Panc1 (cell line): ENCODE measurements at regions not wholly inside any gene's neighbourhood (a gene's known extent, or its start where the extent isn't known, plus 50 kb on each side); places are given as distances from the start of the nearest gene placed in this dataset.

Experiments used
- ATAC-seq: fragments of 200-7000 bp; cut with Tn5 transposase; 2 replicates; pipeline ENCODE4 v1.9.1; 2020; ENCODE audit warnings: mild to moderate bottlenecking, moderate library complexity
- BruUV-seq: library from RNA; stranded (reverse); fragments of 400-500 nt; replicated peaks from 2 replicates; lab custom pipeline; 2021; lab: Mats Ljungman, UMichigan
- CTCF ChIA-PET: fragments of 300-600 bp; sonication (Branson Sonifier 250); formaldehyde crosslinking; loops from one replicate; lab custom pipeline; 2022; ENCODE audit warnings: antibody characterized with exemption; lab: Charles Lee
- POLR2A ChIA-PET: fragments of 300-600 bp; sonication (Branson Sonifier 250); formaldehyde crosslinking; loops from one replicate; lab custom pipeline; 2022; ENCODE audit warnings: antibody characterized with exemption; lab: Charles Lee
- DNase-seq: peaks from one replicate; pipeline ENCODE4 v3.0.0-alpha.2; 2010; ENCODE audit warnings: low read depth, low spot score
- H3K27ac ChIP-seq: 2 replicates; pipeline ENCODE4 v1.5.1; 2011; ENCODE audit warnings: mild to moderate bottlenecking, low read length, inconsistent platforms
- H3K27me3 ChIP-seq: fragments of 200-500 bp; sonication (Bioruptor generic); 2 replicates; pipeline ENCODE4 v1.6.0; 2014; ENCODE audit warnings: low read length, inconsistent platforms; ENCODE audit not compliant: control insufficient read depth, insufficient read depth
- H3K36me3 ChIP-seq: fragments of 200-500 bp; sonication (Bioruptor generic); 2 replicates; pipeline ENCODE4 v1.5.1; 2014; ENCODE audit warnings: inconsistent platforms, mild to moderate bottlenecking, low read length, moderate library complexity; ENCODE audit not compliant: control insufficient read depth, insufficient read depth
- H3K4me1 ChIP-seq: 2 replicates; pipeline ENCODE4 v1.5.1; 2011; ENCODE audit warnings: inconsistent platforms, mild to moderate bottlenecking, low read length, moderate library complexity; ENCODE audit not compliant: control insufficient read depth, insufficient read depth
- H3K4me3 ChIP-seq, 2 experiments: 2 replicates each; pipeline ENCODE4 v1.5.1; 2011 to 2012; ENCODE audit warnings: low read depth in 2 of 2, low read length in 2 of 2, mild to moderate bottlenecking in 2 of 2, inconsistent platforms in 1 of 2, moderate library complexity in 1 of 2
- H3K9me3 ChIP-seq: fragments of 200-500 bp; sonication (Bioruptor generic); 2 replicates; pipeline ENCODE4 v1.5.1; 2014; ENCODE audit warnings: low read depth, mild to moderate bottlenecking, inconsistent platforms, low read length, moderate library complexity; ENCODE audit not compliant: control insufficient read depth, insufficient read depth
- POLR2AphosphoS5 ChIP-seq: IDR thresholded peaks from 2 replicates; pipeline ENCODE4 v1.6.1; 2012; ENCODE audit warnings: mild to moderate bottlenecking, low read depth, low read length, moderate library complexity
- SIN3A ChIP-seq: IDR thresholded peaks from 2 replicates; pipeline ENCODE4 v1.6.1; 2012; ENCODE audit warnings: low read depth, mild to moderate bottlenecking, low read length, moderate library complexity, borderline replicate concordance; ENCODE audit not compliant: insufficient read depth
- TCF7L2 ChIP-seq: IDR thresholded peaks from 2 replicates; pipeline ENCODE4 v1.6.1; 2011; ENCODE audit warnings: mild to moderate bottlenecking, low read depth, low read length, inconsistent platforms
- in situ Hi-C: cut with HindIII; loops from 2 replicates; pipeline ENCODE4 v1.10.0; 2016; ENCODE audit warnings: low sequenced_read_pairs, low pct_unique_long_range_greater_than_20kb
- intact Hi-C: fragments of 100-400 bp; cut with micrococcal nuclease; formaldehyde crosslinking; loops from one replicate; pipeline ENCODE4 v1.10.0; 2022; ENCODE audit not compliant: unreplicated experiment
- TF ChIP-seq, protein P1 (sequence below), 2 experiments: IDR thresholded peaks; 2 replicates each; pipeline ENCODE4 v1.6.1; 2011 to 2012; ENCODE audit warnings: low read depth in 2 of 2, control low read depth in 1 of 2, low read length in 1 of 2, mild to moderate bottlenecking in 1 of 2, moderate library complexity in 1 of 2; ENCODE audit not compliant: insufficient read depth in 1 of 2
- TF ChIP-seq, protein P2 (sequence below): fragments of 450-650 bp; IDR thresholded peaks from 2 replicates; pipeline ENCODE4 v1.5.1; 2017; ENCODE audit warnings: mild to moderate bottlenecking

DNA sequence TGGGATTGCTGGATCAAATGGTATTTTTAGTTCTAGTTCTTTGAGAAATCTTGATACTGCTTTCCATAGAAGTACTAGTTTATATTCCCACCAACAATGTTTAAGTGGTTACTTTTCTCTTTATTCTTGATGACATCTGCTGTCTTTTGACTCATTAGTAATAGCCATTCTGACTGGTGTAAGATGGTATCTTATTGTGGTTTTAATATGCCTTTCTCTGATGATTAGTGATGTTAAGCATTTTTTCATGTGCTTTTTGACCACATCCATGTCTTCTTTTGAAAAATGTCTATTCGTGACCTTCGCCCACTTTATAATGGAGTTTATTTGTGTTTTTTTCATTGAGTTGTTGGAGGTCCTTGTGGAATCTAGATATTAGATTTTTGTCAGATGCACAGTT lies 865.7 kb downstream of the SLC6A15 start:
- DNase-seq (no peak), ATAC-seq (no peak)
- Histone ChIP-seq H3K4me1 (no peaks in the 10 kb centered on the region), H3K27ac (no peak overlapping the region), H3K27me3 (no peaks in the 10 kb centered on the region), H3K9me3 (no peaks in the 10 kb centered on the region), H3K4me3 (no peak overlapping the region), H3K36me3 (no peaks in the 10 kb centered on the region)
- no peak for TF ChIP-seq POLR2AphosphoS5
- TF ChIP-seq, protein P1, sequence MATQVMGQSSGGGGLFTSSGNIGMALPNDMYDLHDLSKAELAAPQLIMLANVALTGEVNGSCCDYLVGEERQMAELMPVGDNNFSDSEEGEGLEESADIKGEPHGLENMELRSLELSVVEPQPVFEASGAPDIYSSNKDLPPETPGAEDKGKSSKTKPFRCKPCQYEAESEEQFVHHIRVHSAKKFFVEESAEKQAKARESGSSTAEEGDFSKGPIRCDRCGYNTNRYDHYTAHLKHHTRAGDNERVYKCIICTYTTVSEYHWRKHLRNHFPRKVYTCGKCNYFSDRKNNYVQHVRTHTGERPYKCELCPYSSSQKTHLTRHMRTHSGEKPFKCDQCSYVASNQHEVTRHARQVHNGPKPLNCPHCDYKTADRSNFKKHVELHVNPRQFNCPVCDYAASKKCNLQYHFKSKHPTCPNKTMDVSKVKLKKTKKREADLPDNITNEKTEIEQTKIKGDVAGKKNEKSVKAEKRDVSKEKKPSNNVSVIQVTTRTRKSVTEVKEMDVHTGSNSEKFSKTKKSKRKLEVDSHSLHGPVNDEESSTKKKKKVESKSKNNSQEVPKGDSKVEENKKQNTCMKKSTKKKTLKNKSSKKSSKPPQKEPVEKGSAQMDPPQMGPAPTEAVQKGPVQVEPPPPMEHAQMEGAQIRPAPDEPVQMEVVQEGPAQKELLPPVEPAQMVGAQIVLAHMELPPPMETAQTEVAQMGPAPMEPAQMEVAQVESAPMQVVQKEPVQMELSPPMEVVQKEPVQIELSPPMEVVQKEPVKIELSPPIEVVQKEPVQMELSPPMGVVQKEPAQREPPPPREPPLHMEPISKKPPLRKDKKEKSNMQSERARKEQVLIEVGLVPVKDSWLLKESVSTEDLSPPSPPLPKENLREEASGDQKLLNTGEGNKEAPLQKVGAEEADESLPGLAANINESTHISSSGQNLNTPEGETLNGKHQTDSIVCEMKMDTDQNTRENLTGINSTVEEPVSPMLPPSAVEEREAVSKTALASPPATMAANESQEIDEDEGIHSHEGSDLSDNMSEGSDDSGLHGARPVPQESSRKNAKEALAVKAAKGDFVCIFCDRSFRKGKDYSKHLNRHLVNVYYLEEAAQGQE (IDR thresholded peaks at IDR 0.05; ENCODE audit: insufficient read depth in 1 of 2, low read depth in 2 of 2, low read length in 1 of 2) = no peak
- TF ChIP-seq, protein P2, sequence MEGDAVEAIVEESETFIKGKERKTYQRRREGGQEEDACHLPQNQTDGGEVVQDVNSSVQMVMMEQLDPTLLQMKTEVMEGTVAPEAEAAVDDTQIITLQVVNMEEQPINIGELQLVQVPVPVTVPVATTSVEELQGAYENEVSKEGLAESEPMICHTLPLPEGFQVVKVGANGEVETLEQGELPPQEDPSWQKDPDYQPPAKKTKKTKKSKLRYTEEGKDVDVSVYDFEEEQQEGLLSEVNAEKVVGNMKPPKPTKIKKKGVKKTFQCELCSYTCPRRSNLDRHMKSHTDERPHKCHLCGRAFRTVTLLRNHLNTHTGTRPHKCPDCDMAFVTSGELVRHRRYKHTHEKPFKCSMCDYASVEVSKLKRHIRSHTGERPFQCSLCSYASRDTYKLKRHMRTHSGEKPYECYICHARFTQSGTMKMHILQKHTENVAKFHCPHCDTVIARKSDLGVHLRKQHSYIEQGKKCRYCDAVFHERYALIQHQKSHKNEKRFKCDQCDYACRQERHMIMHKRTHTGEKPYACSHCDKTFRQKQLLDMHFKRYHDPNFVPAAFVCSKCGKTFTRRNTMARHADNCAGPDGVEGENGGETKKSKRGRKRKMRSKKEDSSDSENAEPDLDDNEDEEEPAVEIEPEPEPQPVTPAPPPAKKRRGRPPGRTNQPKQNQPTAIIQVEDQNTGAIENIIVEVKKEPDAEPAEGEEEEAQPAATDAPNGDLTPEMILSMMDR = no peak
- TF ChIP-seq SIN3A = no peak
- TF ChIP-seq TCF7L2 = no peak
- intact Hi-C loops (no loop called here), in situ Hi-C loops (no loop called here)
- ChIA-PET POLR2A (no interaction called here), CTCF (no interaction called here)
- no TSS peak for BruUV-seq

DNA sequence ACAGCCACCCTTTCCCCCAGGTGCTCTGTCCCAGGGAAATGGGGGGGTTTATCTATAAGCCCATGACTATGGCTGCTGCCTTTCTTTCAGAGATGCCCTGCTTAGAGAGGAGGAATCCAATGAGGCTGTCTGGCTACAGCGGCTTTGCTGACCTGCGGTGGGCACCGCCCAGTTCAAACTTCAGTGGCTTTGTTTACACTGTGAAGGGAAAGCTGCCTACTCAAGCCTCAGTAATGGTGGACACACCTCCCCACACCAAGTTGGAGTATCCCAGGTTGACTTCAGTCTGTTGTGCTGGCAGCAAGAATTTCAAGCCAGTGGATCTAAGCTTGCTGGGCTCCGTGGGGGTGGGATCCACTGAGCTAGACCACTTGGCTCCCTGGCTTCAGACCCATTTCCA lies 869.2 kb downstream of the SLC6A15 start:
- BruUV-seq = no TSS peak
- POLR2A ChIA-PET = no interaction called here

More for the DNA sequence above, 869.2 kb downstream of the SLC6A15 start:
- DNase-seq (no peak), ATAC-seq (no peak)
- no peaks in the 10 kb centered on the region for H3K9me3 ChIP-seq
- H3K4me1 ChIP-seq = no peaks in the 10 kb centered on the region
- H3K4me3 ChIP-seq = no peak overlapping the region
- H3K36me3 ChIP-seq = no peaks in the 10 kb centered on the region
- in situ Hi-C loops (no loop called here), intact Hi-C loops (no loop called here)
- TF ChIP-seq, protein P1 (IDR thresholded peaks at IDR 0.05; ENCODE audit: insufficient read depth in 1 of 2, low read depth in 2 of 2, low read length in 1 of 2) = no peak
- TF ChIP-seq POLR2AphosphoS5 (no peak), SIN3A (no peak), TCF7L2 (no peak)
- TF ChIP-seq, protein P2 = no peak
- CTCF ChIA-PET = no interaction called here
- no peaks in the 10 kb centered on the region for H3K27me3 ChIP-seq
- H3K27ac ChIP-seq = no peak overlapping the region
